GM12875 (cell line): ENCODE measurements at regions not wholly inside any gene's neighbourhood (a gene's known extent, or its start where the extent isn't known, plus 50 kb on each side); places are given as distances from the start of the nearest gene placed in this dataset.
"Not testable (repeated sequence)": the region's sequence is repeated elsewhere in the genome, so short reads cannot be mapped to it uniquely, and the experiment has no call there.

ENCODE experiments used
- H3K4me3 ChIP-seq: one replicate; pipeline ENCODE4 v1.5.1; 2011; ENCODE audit warnings: low read depth, low read length, control low read depth
- CTCF ChIP-seq: IDR thresholded peaks from 2 replicates; pipeline ENCODE4 v1.5.1; 2011; ENCODE audit warnings: low read depth, mild to moderate bottlenecking, control low read depth, inconsistent platforms, low read length, moderate library complexity, borderline replicate concordance; ENCODE audit not compliant: insufficient read depth

GRCh38 chr6:139883776-139884175 lies 509.3 kb upstream of the CITED2 start:
- no peak for TF ChIP-seq CTCF
- H3K4me3 ChIP-seq: no peak overlapping the region

GRCh38 chr6:139882977-139883728 lies 508.7 kb upstream of the CITED2 start:
- H3K4me3 ChIP-seq: no peak overlapping the region
- TF ChIP-seq CTCF: no peak

- H3K4me3 ChIP-seq: no peak overlapping the region
- TF ChIP-seq CTCF: no peak
Measured at GRCh38 chr6:139882234-139882633, 507.8 kb upstream of the CITED2 start.

- peak; percentile 44; the same call in 1 of the 2 replicates for TF ChIP-seq CTCF
- no peak overlapping the region for H3K4me3 ChIP-seq
Measured at GRCh38 chr6:139881728-139882211, 507.3 kb upstream of the CITED2 start.

- no peak for TF ChIP-seq CTCF
- H3K4me3 ChIP-seq: no peak overlapping the region
Measured at GRCh38 chr6:139881236-139881635, 506.8 kb upstream of the CITED2 start.

GRCh38 chr6:139879823-139880356 lies 505.4 kb upstream of the CITED2 start:
- H3K4me3 ChIP-seq: no peak overlapping the region
- no peak for TF ChIP-seq CTCF

- H3K4me3 ChIP-seq: not testable (repeated sequence)
Measured at GRCh38 chr6:139879241-139879640, 504.8 kb upstream of the CITED2 start.
